HCT116 (cell line): ENCODE measurements at regions not wholly inside any gene's neighbourhood (a gene's known extent, or its start where the extent isn't known, plus 50 kb on each side); places are given as distances from the start of the nearest gene placed in this dataset.

Experiments
- CTCF ChIP-seq, 3 experiments: fragments of 200-600 bp in 1 of 3; sonication (generic) in 1 of 3; IDR thresholded peaks in 2 of 3; conservative IDR thresholded peaks in 1 of 3; 2 replicates each; pipeline ENCODE4 v1.5.1; 2012 to 2017; ENCODE audit warnings: low read depth in 2 of 3, low read length in 2 of 3, antibody characterized with exemption in 1 of 3, borderline replicate concordance in 1 of 3, control low read depth in 1 of 3, mild to moderate bottlenecking in 1 of 3, mixed read lengths in 1 of 3, mixed run types in 1 of 3, moderate library complexity in 1 of 3; ENCODE audit not compliant: insufficient read depth in 1 of 3
- EGR1 ChIP-seq: IDR thresholded peaks from 2 replicates; pipeline ENCODE4 v1.6.1; 2012; ENCODE audit warnings: low read depth
- EZH2 ChIP-seq: fragments of 200-600 bp; sonication (generic); IDR thresholded peaks from 2 replicates; pipeline ENCODE4 v1.6.1; 2017; ENCODE audit warnings: antibody characterized with exemption, mixed run types
- FOSL1 ChIP-seq: IDR thresholded peaks from 2 replicates; pipeline ENCODE4 v1.6.1; 2012; ENCODE audit warnings: low read depth
- MAX ChIP-seq: IDR thresholded peaks from 2 replicates; pipeline ENCODE4 v1.6.1; 2012
- POLR2A ChIP-seq: IDR thresholded peaks from 2 replicates; pipeline ENCODE4 v1.7.0; 2011; ENCODE audit warnings: borderline replicate concordance; ENCODE audit not compliant: insufficient read depth, insufficient read length; ENCODE audit errors: extremely low read depth
- POLR2AphosphoS5 ChIP-seq: IDR thresholded peaks from 2 replicates; pipeline ENCODE4 v1.6.1; 2011; ENCODE audit warnings: mild to moderate bottlenecking, low read depth, low read length, moderate library complexity
- RAD21 ChIP-seq: IDR thresholded peaks from 2 replicates; pipeline ENCODE4 v1.6.1; 2012; ENCODE audit warnings: low read depth, mild to moderate bottlenecking
- REST ChIP-seq: IDR thresholded peaks from 2 replicates; pipeline ENCODE4 v1.6.1; 2012; ENCODE audit warnings: low read depth
- SIN3A ChIP-seq: IDR thresholded peaks from 2 replicates; pipeline ENCODE4 v1.6.1; 2012; ENCODE audit warnings: low read depth
- SP1 ChIP-seq: IDR thresholded peaks from 2 replicates; pipeline ENCODE4 v1.6.1; 2012; ENCODE audit warnings: low read depth
- SRF ChIP-seq: IDR thresholded peaks from 2 replicates; pipeline ENCODE4 v1.6.1; 2012; ENCODE audit warnings: low read depth
- YY1 ChIP-seq: IDR thresholded peaks from 2 replicates; pipeline ENCODE4 v1.6.1; 2011; ENCODE audit warnings: low read length, low read depth, moderate library complexity, mild to moderate bottlenecking; ENCODE audit not compliant: insufficient replicate concordance; ENCODE audit errors: extremely low read depth
- ZFX ChIP-seq: fragments of 450-650 bp; IDR thresholded peaks from 2 replicates; pipeline ENCODE4 v1.6.1; 2017

- TF ChIP-seq CTCF (IDR thresholded peaks at IDR 0.05 in 2 of 3, conservative IDR thresholded peaks at IDR 0.05 in 1 of 3; ENCODE audit: borderline replicate concordance in 1 of 3, insufficient read depth in 1 of 3, low read depth in 2 of 3, low read length in 2 of 3): no peak
- no peak for TF ChIP-seq MAX
- no peak for TF ChIP-seq YY1
- no peak for TF ChIP-seq POLR2A
- no peak for TF ChIP-seq FOSL1
- TF ChIP-seq RAD21: no peak
- no peak for TF ChIP-seq EZH2
- TF ChIP-seq ZFX: no peak
- TF ChIP-seq SIN3A: no peak
- no peak for TF ChIP-seq SRF
- TF ChIP-seq EGR1: no peak
- no peak for TF ChIP-seq SP1
- TF ChIP-seq REST: no peak
- TF ChIP-seq POLR2AphosphoS5: no peak
Observed at GRCh38 chr1:220966473-220966872, 87.2 kb downstream of the HLX start.
